Tibial artery (tissue), 4 donors: ENCODE measurements at regions not wholly inside any gene's neighbourhood (a gene's known extent, or its start where the extent isn't known, plus 50 kb on each side); places are given as distances from the start of the nearest gene placed in this dataset.
"Not testable (repeated sequence)": the region's sequence is repeated elsewhere in the genome, so short reads cannot be mapped to it uniquely, and the experiment has no call there.

Source experiments
- DNase-seq, 2 donors: peaks; one replicate each; pipeline ENCODE4 v3.0.0-alpha.2; 2019
- H3K27ac ChIP-seq, 2 donors: fragments of 200-600 bp; sonication (generic) in 1 of 2; 1 replicate in 1 of 2; 2 replicates in 1 of 2; pipeline ENCODE4 v1.5.1; 2018 to 2019; ENCODE audit warnings: mild to moderate bottlenecking in 1 of 2
- H3K27me3 ChIP-seq, 2 donors: fragments of 200-600 bp; sonication (generic) in 1 of 2; one replicate each; pipeline versions ENCODE4 v1.5.1 to v1.6.0; 2016 to 2019
- H3K36me3 ChIP-seq, 3 donors: fragments of 200-600 bp; sonication (generic) in 2 of 3; one replicate each; pipeline ENCODE4 v1.5.1; 2016 to 2019; ENCODE audit warnings: mild to moderate bottlenecking in 2 of 3
- H3K4me1 ChIP-seq, 4 donors: fragments of 200-600 bp; sonication (generic) in 2 of 4; 1 replicate in 3 of 4; 2 replicates in 1 of 4; pipeline ENCODE4 v1.5.1; 2016 to 2019
- H3K4me3 ChIP-seq, 2 donors: fragments of 200-600 bp; sonication (generic) in 1 of 2; 1 replicate in 1 of 2; 2 replicates in 1 of 2; pipeline ENCODE4 v1.5.1; 2018 to 2019; ENCODE audit warnings: mild to moderate bottlenecking in 2 of 2
- H3K9me3 ChIP-seq, 3 donors: fragments of 200-600 bp; sonication (generic) in 1 of 3; one replicate each; pipeline ENCODE4 v1.5.1; 2016 to 2019
- CTCF ChIP-seq, 2 experiments: fragments of 200-600 bp in 1 of 2; fragments of 450-650 bp in 1 of 2; IDR thresholded peaks; one replicate each; pipeline ENCODE4 v1.5.1; 2017 to 2019; ENCODE audit warnings: antibody characterized with exemption in 2 of 2, mild to moderate bottlenecking in 1 of 2, moderate library complexity in 1 of 2
- intact Hi-C: fragments of 100-400 bp; cut with DNase I; formaldehyde crosslinking; loops from one replicate; pipeline ENCODE4 v1.15.0; 2023; ENCODE audit warnings: low total_unique reads

DNA sequence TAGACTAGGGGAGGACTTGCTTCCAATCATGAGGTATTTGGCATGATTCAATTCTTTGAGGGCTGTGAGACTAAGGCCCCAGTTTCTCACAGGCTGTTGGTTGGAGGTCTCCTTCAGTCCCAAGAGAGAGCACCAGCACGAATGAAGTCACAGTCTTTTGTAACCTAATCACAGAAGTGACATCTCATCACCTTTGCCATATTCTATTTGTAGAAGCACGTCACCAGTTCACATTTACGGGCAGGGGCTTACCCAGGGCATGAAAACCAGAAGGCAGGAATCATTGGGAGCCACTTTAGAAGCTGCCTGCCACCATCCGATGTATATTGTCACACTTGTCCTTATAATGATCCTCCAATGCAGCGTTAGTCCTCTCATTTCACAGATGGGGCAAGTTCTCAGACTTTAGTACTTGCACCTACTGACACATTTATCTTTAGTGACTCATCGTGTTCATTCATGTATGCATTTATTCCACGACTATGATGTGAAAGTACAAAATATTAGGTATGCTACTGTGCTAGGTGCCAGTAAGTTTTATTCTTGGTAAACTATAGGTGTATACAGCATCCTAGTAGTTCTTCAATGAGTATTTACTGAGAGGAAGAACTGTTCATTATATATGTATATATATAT lies 163.8 kb upstream of the PGRMC2 start:
- no peaks in the 10 kb centered on the region for H3K36me3 ChIP-seq
- no peaks in the 10 kb centered on the region for H3K27me3 ChIP-seq
- no peak for TF ChIP-seq CTCF (IDR thresholded peaks at IDR 0.05)
- no peak for DNase-seq
- no peak overlapping the region for H3K4me3 ChIP-seq
- peaks cover 0 to 6% (median 0%) of the 10 kb centered on the region in 4 donors for H3K4me1 ChIP-seq
- no peak overlapping the region for H3K27ac ChIP-seq
- intact Hi-C loops, result no loop called here
- no peaks in the 10 kb centered on the region for H3K9me3 ChIP-seq

- Histone ChIP-seq H3K4me3 (no peak overlapping the region), H3K27ac (no peak overlapping the region), H3K36me3 (no peaks in the 10 kb centered on the region), H3K27me3 (no peaks in the 10 kb centered on the region), H3K4me1 (peaks cover 0 to 6% (median 0%) of the 10 kb centered on the region in 4 donors), H3K9me3 (no peaks in the 10 kb centered on the region)
- DNase-seq, result no peak
- intact Hi-C loops, result no loop called here
- TF ChIP-seq CTCF (IDR thresholded peaks at IDR 0.05), result no peak
Observed at GRCh38 chr4:128450326-128451120, 162.9 kb upstream of the PGRMC2 start.

DNA sequence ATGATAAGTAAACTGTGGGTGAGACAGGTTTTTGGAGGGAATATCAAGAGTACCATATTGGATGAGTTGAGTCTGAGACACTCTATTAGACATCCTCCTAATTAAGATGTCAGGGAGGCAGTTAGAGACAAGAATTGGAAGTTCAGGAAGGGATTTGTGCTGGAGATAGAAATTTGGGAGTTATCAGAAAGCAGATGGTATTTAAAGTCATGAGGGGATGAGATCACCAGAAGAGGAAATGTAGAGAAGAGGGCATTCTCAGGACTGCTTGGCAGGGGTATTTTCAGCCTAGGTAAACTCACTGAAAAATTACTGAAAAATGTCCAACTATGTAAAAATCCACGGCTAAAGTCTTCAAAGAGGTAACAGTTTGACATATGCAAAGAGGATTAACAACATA lies 161.6 kb upstream of the PGRMC2 start:
- Histone ChIP-seq H3K36me3 (no peaks in the 10 kb centered on the region), H3K27ac (no peak overlapping the region), H3K4me3 (no peak overlapping the region), H3K27me3 (no peaks in the 10 kb centered on the region), H3K9me3 (peaks cover 0 to 8% (median 3%) of the 10 kb centered on the region in 3 donors), H3K4me1 (peaks cover 0 to under 1% (median 0%) of the 10 kb centered on the region in 4 donors)
- no peak for TF ChIP-seq CTCF (IDR thresholded peaks at IDR 0.05)
- intact Hi-C loops, result no loop called here
- DNase-seq, result no peak

GRCh38 chr4:128444544-128445302 lies 157.1 kb upstream of the PGRMC2 start:
- peaks cover 0 to 20% (median 12%) of the 10 kb centered on the region in 3 donors for H3K9me3 ChIP-seq
- H3K27ac ChIP-seq, result no peak overlapping the region
- intact Hi-C loops, result no loop called here
- no peak for TF ChIP-seq CTCF (IDR thresholded peaks at IDR 0.05)
- H3K36me3 ChIP-seq, result no peaks in the 10 kb centered on the region
- H3K4me3 ChIP-seq, result no peak overlapping the region
- DNase-seq, result no peak
- no peaks in the 10 kb centered on the region for H3K27me3 ChIP-seq
- H3K4me1 ChIP-seq, result no peaks in the 10 kb centered on the region

DNA sequence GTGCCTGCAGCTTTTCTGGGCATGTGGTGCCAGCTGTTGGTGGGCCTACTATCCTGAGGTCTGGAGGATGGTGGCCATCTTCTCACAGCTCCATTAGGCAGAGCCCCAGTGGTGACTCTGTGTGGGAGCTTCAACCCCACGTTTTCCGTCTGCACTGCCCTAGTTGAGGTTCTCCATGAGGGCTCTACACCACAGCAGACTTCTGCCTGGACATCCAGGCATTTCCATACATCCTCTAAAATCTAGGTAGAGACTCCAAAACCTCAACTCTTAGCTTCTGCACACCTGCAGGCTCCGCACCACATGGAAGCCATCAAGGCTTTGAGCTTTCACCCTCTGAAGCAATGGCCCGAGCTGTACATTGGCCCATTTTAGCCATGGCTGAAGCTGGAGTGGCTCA lies 153.3 kb upstream of the PGRMC2 start:
- H3K27ac ChIP-seq, result no peak overlapping the region
- intact Hi-C loops, result no loop called here
- TF ChIP-seq CTCF (IDR thresholded peaks at IDR 0.05), result no peak
- no peaks in the 10 kb centered on the region for H3K36me3 ChIP-seq
- no peak overlapping the region for H3K4me3 ChIP-seq
- peaks cover 0 to 20% (median 12%) of the 10 kb centered on the region in 3 donors for H3K9me3 ChIP-seq
- DNase-seq, result no peak
- no peaks in the 10 kb centered on the region for H3K27me3 ChIP-seq
- no peaks in the 10 kb centered on the region for H3K4me1 ChIP-seq

- H3K27me3 ChIP-seq, intact Hi-C loops, H3K4me3 ChIP-seq, DNase-seq, H3K27ac ChIP-seq, H3K9me3 ChIP-seq, H3K36me3 ChIP-seq, H3K4me1 ChIP-seq: not testable (repeated sequence)
Observed at GRCh38 chr4:128437023-128437422, 149.4 kb upstream of the PGRMC2 start.

GRCh38 chr4:128429023-128429613 lies 141.5 kb upstream of the PGRMC2 start:
- H3K4me1 ChIP-seq, H3K9me3 ChIP-seq, H3K27me3 ChIP-seq, DNase-seq, H3K27ac ChIP-seq, H3K36me3 ChIP-seq, intact Hi-C loops, H3K4me3 ChIP-seq: not testable (repeated sequence)
